ENCODE measurements at regions not wholly inside any gene's neighbourhood (a gene's known extent, or its start where the extent isn't known, plus 50 kb on each side); places are given as distances from the start of the nearest gene placed in this dataset.

DNA sequence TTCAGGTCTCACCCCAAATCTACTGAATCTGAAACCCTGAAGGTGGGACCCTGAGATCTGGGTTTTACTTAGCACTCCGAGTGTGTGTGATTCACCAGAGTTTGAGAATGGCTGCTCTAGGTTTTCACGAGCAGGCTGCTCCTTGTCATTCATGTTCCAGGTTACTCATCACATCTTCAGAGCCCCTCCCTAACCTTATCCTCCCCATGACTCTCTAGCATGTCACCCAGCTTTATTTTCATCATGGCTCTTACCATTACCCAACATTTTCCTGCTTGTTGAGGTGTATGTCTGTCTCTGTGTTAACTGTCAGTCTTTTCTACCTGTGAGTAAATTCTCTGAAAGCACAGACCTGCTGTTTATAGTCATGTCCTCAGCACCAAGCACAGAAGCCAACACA lies 319.2 kb downstream of the NSG2 start:
- no peaks in the 10 kb centered on the region for H3K36me3 ChIP-seq
- no peaks in the 10 kb centered on the region for H4K20me1 ChIP-seq
- H3K4me1 ChIP-seq = no peaks in the 10 kb centered on the region
- H3K4me3 ChIP-seq = no peak overlapping the region
- H3K9me3 ChIP-seq (replicated peaks in 1 of 11) = peaks cover 7 to 14% (median 8%) of the 10 kb centered on the region in 11 experiments; a peak in 20 of 22 replicates
- no peak overlapping the region for H3K9ac ChIP-seq
- H3K4me2 ChIP-seq = no peak overlapping the region
- no peak overlapping the region for H3K27ac ChIP-seq
- no peak for TF ChIP-seq Cebpa-rat (IDR thresholded peaks at IDR 0.05)
- H3K27me3 ChIP-seq = no peaks in the 10 kb centered on the region

DNA sequence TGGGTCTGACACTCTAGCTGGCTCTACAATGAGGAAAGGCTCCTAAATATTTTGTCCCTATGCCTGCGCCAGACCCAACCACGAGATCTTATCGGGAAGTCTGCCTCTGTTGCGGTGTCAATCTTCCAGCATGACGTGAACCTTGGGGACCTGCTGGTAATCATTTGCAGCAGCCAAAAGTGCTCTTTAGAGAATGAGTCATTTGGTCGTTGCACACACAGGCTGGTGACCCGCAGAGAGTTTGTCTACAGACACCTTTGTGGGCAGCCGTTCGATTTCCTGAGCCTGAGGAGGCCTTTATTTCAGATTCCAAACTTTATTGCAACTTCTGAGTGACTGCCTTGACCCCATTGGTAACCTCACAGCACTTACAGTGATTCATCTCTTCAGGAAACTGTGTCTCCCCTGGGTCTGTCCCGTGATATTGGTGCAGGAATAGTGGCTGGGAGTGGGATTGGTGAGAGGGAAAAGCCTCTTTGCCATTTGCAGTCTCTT lies 326.1 kb downstream of the NSG2 start:
- Histone ChIP-seq H4K20me1 (no peaks in the 10 kb centered on the region), H3K27ac (no peak overlapping the region), H3K9me3 (replicated peaks in 1 of 11) (no peaks in the 10 kb centered on the region), H3K9ac (no peak overlapping the region), H3K4me2 (no peak overlapping the region), H3K27me3 (no peaks in the 10 kb centered on the region; a peak in 1 of 22 replicates), H3K4me3 (no peak overlapping the region), H3K4me1 (0 out of 20 replicates have a peak, but pooled peaks cover 0 to 4% (median 0%) of the 10 kb centered on the region in 10 experiments), H3K36me3 (no peaks in the 10 kb centered on the region)
- TF ChIP-seq Cebpa-rat (IDR thresholded peaks at IDR 0.05) = no peak

DNA sequence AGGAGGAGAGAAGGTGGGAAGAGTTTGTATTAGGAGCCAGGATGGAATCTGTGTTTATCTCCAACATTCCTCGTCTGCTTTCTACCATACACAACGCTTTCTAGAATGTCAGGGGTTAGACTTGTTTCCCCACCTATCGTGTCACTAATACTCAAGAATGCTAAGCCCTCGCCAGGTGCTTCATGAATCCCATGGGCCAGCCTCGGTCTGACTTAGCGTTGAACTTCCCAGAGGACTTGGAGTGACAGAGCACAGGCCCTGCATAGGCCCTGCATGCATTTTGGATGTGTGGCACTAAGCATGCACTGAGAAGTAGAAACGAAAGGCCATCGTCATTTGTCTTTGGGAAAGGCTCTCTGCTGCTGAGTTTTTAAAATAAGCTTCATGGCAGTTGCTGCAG lies 328.7 kb downstream of the NSG2 start:
- no peak for TF ChIP-seq Cebpa-rat (IDR thresholded peaks at IDR 0.05)
- Histone ChIP-seq H3K9me3 (replicated peaks in 1 of 11) (0 out of 22 replicates have a peak, but pooled peaks cover 0 to 6% (median 0%) of the 10 kb centered on the region in 11 experiments), H3K36me3 (no peaks in the 10 kb centered on the region)

DNA sequence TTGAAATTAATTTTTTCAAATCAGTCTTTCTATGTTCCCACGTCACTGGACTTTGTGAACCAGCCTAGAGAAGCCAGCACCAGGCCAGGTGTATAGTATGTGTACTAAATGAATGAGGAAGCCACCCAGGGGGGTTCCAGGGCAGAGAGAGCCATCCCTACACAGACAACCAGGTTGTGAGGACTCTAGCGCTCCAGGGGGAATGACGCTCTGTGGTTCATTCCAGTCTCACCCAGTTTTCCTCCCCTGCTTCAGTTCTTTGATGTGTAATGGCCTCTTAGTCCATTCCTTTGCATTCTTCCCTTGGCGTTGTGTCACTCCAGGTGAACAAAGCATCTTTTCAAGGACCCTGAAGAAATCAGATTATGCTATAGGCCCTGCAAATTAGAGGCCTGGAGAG lies 330.6 kb downstream of the NSG2 start:
- no peak for TF ChIP-seq Cebpa-rat (IDR thresholded peaks at IDR 0.05)
- no peaks in the 10 kb centered on the region for H3K36me3 ChIP-seq
- H3K27me3 ChIP-seq = no peaks in the 10 kb centered on the region; a peak in 1 of 22 replicates
- 0 out of 22 replicates have a peak overlapping the region, but pooled peaks of 1 of the 11 experiments have one; percentile 9 for H3K4me2 ChIP-seq
- H3K4me1 ChIP-seq = 0 out of 20 replicates have a peak, but pooled peaks cover 0 to 5% (median 0%) of the 10 kb centered on the region in 10 experiments
- no peak overlapping the region for H3K27ac ChIP-seq
- H3K9ac ChIP-seq = no peak overlapping the region
- H4K20me1 ChIP-seq = no peaks in the 10 kb centered on the region
- no peak overlapping the region for H3K4me3 ChIP-seq
- 0 out of 22 replicates have a peak, but pooled peaks cover 0 to 6% (median 0%) of the 10 kb centered on the region in 11 experiments for H3K9me3 ChIP-seq (replicated peaks in 1 of 11)

More for the DNA sequence above, 328.7 kb downstream of the NSG2 start:
- Histone ChIP-seq H3K4me3 (no peak overlapping the region), H3K27me3 (no peaks in the 10 kb centered on the region; a peak in 1 of 22 replicates), H4K20me1 (no peaks in the 10 kb centered on the region), H3K4me1 (0 out of 20 replicates have a peak, but pooled peaks cover 0 to 5% (median 0%) of the 10 kb centered on the region in 10 experiments), H3K27ac (no peak overlapping the region), H3K4me2 (no peak overlapping the region), H3K9ac (no peak overlapping the region)

DNA sequence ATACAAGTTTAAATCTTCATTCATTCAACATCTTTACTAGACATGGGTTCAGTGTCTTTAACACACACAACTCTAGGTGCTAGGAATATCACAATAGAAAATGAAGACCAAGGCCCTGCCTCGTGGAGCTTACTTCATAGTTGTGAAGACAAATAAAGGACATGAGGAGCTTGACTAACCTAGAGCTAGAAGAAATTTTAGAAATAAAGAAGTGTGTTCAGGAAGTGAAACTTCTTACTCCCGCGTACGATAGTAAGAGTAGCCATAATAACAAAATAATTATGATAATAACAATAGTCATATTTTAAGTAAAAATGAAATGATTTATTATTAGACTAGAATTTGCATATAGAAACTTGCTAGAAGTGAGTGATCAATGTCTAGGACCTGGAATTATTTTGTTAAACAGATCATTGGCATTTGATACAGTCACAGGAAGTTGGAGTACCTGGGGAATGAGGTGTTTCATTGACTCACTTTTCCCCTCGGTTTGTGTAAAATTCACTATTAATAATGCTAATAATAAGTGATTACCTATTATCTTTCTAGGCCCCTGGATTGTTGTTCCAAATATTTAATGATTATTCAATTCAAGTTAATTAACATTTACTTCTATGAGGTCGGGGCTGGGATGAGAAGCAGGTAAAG lies 331.3 kb downstream of the NSG2 start:
- Histone ChIP-seq H3K27ac (no peak overlapping the region), H3K9me3 (replicated peaks in 1 of 11) (peaks cover 0 to 6% (median 2%) of the 10 kb centered on the region in 11 experiments; a peak in 12 of 22 replicates), H3K27me3 (no peaks in the 10 kb centered on the region; a peak in 1 of 22 replicates), H3K9ac (no peak overlapping the region), H3K36me3 (no peaks in the 10 kb centered on the region), H3K4me2 (0 out of 22 replicates have a peak overlapping the region, but pooled peaks of 1 of the 11 experiments have one; percentile 9), H3K4me1 (0 out of 20 replicates have a peak, but pooled peaks cover 0 to 5% (median 0%) of the 10 kb centered on the region in 10 experiments), H3K4me3 (no peak overlapping the region), H4K20me1 (no peaks in the 10 kb centered on the region)
- no peak for TF ChIP-seq Cebpa-rat (IDR thresholded peaks at IDR 0.05)

DNA sequence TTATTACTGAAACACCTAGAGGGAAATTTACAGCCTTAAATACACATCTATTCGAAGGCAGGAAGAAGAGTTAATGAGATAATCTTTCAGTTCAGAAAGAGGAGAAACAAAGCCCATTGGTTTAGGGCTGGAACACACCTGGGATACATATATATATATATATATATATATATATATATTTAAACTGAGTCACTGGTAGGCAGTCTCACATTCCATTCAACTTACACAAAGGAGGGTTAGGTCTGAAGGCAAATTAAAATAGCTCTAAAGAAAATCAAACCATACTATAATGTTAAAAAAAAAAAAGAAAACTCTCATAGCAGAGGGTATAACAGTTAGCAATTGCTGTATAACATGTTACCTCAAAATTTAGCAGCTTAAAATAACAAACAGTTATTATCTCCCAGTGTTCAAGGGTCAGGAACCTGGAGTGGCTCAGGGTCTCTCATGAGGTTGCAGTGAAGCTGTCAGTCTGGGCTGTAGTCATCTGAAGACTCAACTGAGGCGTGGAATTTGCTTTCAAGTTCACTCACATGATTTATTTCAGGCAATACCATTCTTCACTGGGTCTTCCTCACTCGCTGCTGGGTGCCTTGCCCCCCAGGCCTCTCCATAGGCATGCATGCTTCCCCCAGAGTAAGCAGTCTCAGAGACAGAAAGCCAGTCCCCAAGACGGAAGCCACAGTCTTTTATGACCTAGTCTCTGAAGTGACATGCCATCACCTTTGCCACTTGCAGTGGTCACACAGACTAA lies 332.8 kb downstream of the NSG2 start:
- Histone ChIP-seq H3K4me3 (no peak overlapping the region), H3K4me1 (peaks cover 0 to 20% (median 0%) of the 10 kb centered on the region in 10 experiments; a peak in 6 of 20 replicates), H3K27me3 (no peaks in the 10 kb centered on the region; a peak in 1 of 22 replicates), H3K4me2 (no peak overlapping the region), H3K36me3 (no peaks in the 10 kb centered on the region), H3K9ac (no peak overlapping the region), H3K27ac (no peak overlapping the region), H3K9me3 (replicated peaks in 1 of 11) (peaks cover 0 to 17% (median 11%) of the 10 kb centered on the region in 11 experiments; a peak in 18 of 22 replicates), H4K20me1 (no peaks in the 10 kb centered on the region)
- no peak for TF ChIP-seq Cebpa-rat (IDR thresholded peaks at IDR 0.05)

DNA sequence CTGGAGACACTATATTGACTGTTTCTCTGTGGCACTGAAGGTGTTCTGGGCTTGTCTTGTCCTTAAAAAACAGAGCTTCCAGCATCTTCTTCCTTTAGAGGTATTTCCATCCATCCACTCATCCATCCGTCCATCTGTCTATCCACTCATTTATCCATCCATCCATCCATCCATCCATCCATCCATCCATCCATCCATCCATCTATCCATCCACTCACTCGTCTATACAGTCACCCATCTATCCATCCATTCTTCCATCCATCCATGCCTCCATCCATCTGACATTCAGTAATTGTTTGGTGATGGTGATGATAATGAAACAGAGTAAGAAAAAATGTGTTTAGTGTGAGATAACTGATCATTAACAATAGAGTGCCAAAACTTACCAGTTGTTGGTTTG lies 334.8 kb downstream of the NSG2 start:
- no peaks in the 10 kb centered on the region for H4K20me1 ChIP-seq
- no peak overlapping the region for H3K9ac ChIP-seq
- no peak for TF ChIP-seq Cebpa-rat (IDR thresholded peaks at IDR 0.05)
- peaks cover 0 to 39% (median 0%) of the 10 kb centered on the region in 10 experiments; a peak in 6 of 20 replicates for H3K4me1 ChIP-seq
- H3K27me3 ChIP-seq = no peaks in the 10 kb centered on the region; a peak in 1 of 22 replicates
- no peaks in the 10 kb centered on the region for H3K36me3 ChIP-seq
- no peak overlapping the region for H3K4me3 ChIP-seq
- peaks cover 0 to 17% (median 11%) of the 10 kb centered on the region in 11 experiments; a peak in 18 of 22 replicates for H3K9me3 ChIP-seq (replicated peaks in 1 of 11)
- no peak overlapping the region for H3K27ac ChIP-seq
- no peak overlapping the region for H3K4me2 ChIP-seq

DNA sequence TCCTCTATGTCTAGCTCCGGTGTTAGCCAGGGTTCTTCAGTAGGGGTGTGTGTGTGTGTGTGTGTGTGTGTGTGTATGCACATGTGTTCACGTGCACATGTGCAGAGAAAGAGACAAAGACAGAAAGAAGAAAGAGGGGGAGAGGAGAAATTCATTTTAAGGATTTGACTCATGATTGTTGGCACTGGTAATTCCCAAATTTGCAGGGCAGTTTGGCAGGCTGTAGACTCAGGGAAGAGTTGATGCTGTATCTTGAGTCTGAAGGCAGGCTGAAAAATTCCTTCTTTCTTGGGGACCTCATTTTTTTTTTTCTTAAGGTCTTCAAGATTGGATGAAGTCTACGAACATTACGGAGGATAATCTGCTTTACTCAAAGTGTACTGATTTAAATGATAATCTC lies 335.7 kb downstream of the NSG2 start:
- TF ChIP-seq Cebpa-rat (IDR thresholded peaks at IDR 0.05) = no peak
- H3K36me3 ChIP-seq = no peaks in the 10 kb centered on the region
- no peak overlapping the region for H3K4me2 ChIP-seq
- no peak overlapping the region for H3K4me3 ChIP-seq
- H3K9ac ChIP-seq = no peak overlapping the region
- no peak overlapping the region for H3K27ac ChIP-seq
- H3K27me3 ChIP-seq = no peaks in the 10 kb centered on the region
- H4K20me1 ChIP-seq = no peaks in the 10 kb centered on the region
- H3K9me3 ChIP-seq (replicated peaks in 1 of 11) = peaks cover 0 to 17% (median 11%) of the 10 kb centered on the region in 11 experiments; a peak in 18 of 22 replicates
- peaks cover 0 to 40% (median 0%) of the 10 kb centered on the region in 10 experiments; a peak in 6 of 20 replicates for H3K4me1 ChIP-seq
